ENCODE measurements at regions not wholly inside any gene's neighbourhood (a gene's known extent, or its start where the extent isn't known, plus 50 kb on each side); places are given as distances from the start of the nearest gene placed in this dataset.

- DNase-seq: no peak
These were observed 72.9 kb upstream of the DSP start for GRCh38 chr6:7468382-7469081.

- no peak for DNase-seq
These were observed 71.8 kb upstream of the DSP start for GRCh38 chr6:7469696-7470095.

GRCh38 chr6:7471171-7471570 lies 70.3 kb upstream of the DSP start:
- no peak for DNase-seq

- DNase-seq: no peak
These were observed 67.4 kb upstream of the DSP start for GRCh38 chr6:7473805-7474719.

GRCh38 chr6:7475081-7475480 lies 66.4 kb upstream of the DSP start:
- no peak for DNase-seq

- no peak for DNase-seq
These were observed 61.6 kb upstream of the DSP start for GRCh38 chr6:7479801-7480266.

GRCh38 chr6:7484666-7485065 lies 56.8 kb upstream of the DSP start:
- no peak for DNase-seq

- DNase-seq: no peak
These were observed 54.5 kb upstream of the DSP start for GRCh38 chr6:7486951-7487350.

GRCh38 chr6:7488494-7488893 lies 53.0 kb upstream of the DSP start:
- no peak for DNase-seq

- DNase-seq: peak; percentile 69
These were observed 52.1 kb upstream of the DSP start for GRCh38 chr6:7489376-7489775.

All from NCI-H1417 treated with DMSO at 0.1 percent for 48 hours (cell line).